Activated CD8-positive, alpha-beta memory T cell treated with anti-CD3 and anti-CD28 coated beads, Interleukin-2, amount 10 ng/mL, durations not matched to agents 7 days and 5 days (primary cell): ENCODE measurements at regions not wholly inside any gene's neighbourhood (a gene's known extent, or its start where the extent isn't known, plus 50 kb on each side); places are given as distances from the start of the nearest gene placed in this dataset.

ENCODE experiments used
- ATAC-seq: fragments of 150-1000 bp; cut with Tn5 transposase; one replicate; pipeline ENCODE4 v1.10.0; 2021; ENCODE audit warnings: moderate library complexity
- CTCF ChIA-PET: fragments of 350-600 bp; sonication (Branson Sonifier 250); formaldehyde crosslinking; loops from one replicate; lab custom pipeline; 2021; ENCODE audit warnings: antibody characterized with exemption; lab: Charles Lee
- DNase-seq: peaks from one replicate; pipeline ENCODE4 v3.0.0-alpha.2; 2020
- H3K27ac Mint-ChIP-seq: one replicate; pipeline ENCODE4 v1.8.0; 2021; ENCODE audit warnings: mild to moderate bottlenecking, mixed read lengths
- H3K27me3 Mint-ChIP-seq: one replicate; pipeline ENCODE4 v1.8.0; 2021; ENCODE audit warnings: mixed read lengths
- H3K36me3 Mint-ChIP-seq: one replicate; pipeline ENCODE4 v1.8.0; 2021; ENCODE audit warnings: mild to moderate bottlenecking, mixed read lengths
- H3K4me1 Mint-ChIP-seq: one replicate; pipeline ENCODE4 v1.8.0; 2021; ENCODE audit warnings: mixed read lengths
- H3K4me3 Mint-ChIP-seq: one replicate; pipeline ENCODE4 v1.8.0; 2021; ENCODE audit warnings: mild to moderate bottlenecking, moderate library complexity, mixed read lengths
- H3K9me3 Mint-ChIP-seq: one replicate; pipeline ENCODE4 v1.8.0; 2022; ENCODE audit warnings: low read depth, mixed read lengths

GRCh38 chr4:156362581-156362980 is 408.9 kb upstream of the CTSO start:
- CTCF ChIA-PET: no interaction called here
- no peaks in the 10 kb centered on the region for H3K36me3 Mint-ChIP-seq
- no peaks in the 10 kb centered on the region for H3K27me3 Mint-ChIP-seq
- no peak overlapping the region for H3K4me3 Mint-ChIP-seq
- DNase-seq: no peak
- ATAC-seq: no peak
- no peaks in the 10 kb centered on the region for H3K4me1 Mint-ChIP-seq
- H3K27ac Mint-ChIP-seq: no peak overlapping the region
- peaks cover 8% of the 10 kb centered on the region for H3K9me3 Mint-ChIP-seq

GRCh38 chr4:156347412-156348075 is 393.9 kb upstream of the CTSO start:
- Mint-ChIP-seq H3K4me3 (no peak overlapping the region), H3K27ac (no peak overlapping the region), H3K4me1 (no peaks in the 10 kb centered on the region), H3K9me3 (no peaks in the 10 kb centered on the region), H3K27me3 (no peaks in the 10 kb centered on the region), H3K36me3 (no peaks in the 10 kb centered on the region)
- CTCF ChIA-PET: no interaction called here
- ATAC-seq (no peak), DNase-seq (no peak)

- CTCF ChIA-PET: no interaction called here
- H3K36me3 Mint-ChIP-seq: no peaks in the 10 kb centered on the region
- H3K27me3 Mint-ChIP-seq: no peaks in the 10 kb centered on the region
- ATAC-seq (no peak), DNase-seq (no peak)
- H3K27ac Mint-ChIP-seq: no peak overlapping the region
- no peak overlapping the region for H3K4me3 Mint-ChIP-seq
- no peaks in the 10 kb centered on the region for H3K9me3 Mint-ChIP-seq
- no peaks in the 10 kb centered on the region for H3K4me1 Mint-ChIP-seq
Observed at GRCh38 chr4:156346959-156347385, 393.3 kb upstream of the CTSO start.

GRCh38 chr4:156344397-156344796 is 390.7 kb upstream of the CTSO start:
- Mint-ChIP-seq H3K9me3 (no peaks in the 10 kb centered on the region), H3K4me1 (no peaks in the 10 kb centered on the region)
- CTCF ChIA-PET: no interaction called here

GRCh38 chr4:156336511-156336910 is 382.8 kb upstream of the CTSO start:
- no peak for DNase-seq
- no peaks in the 10 kb centered on the region for H3K4me1 Mint-ChIP-seq
- no peak overlapping the region for H3K4me3 Mint-ChIP-seq
- H3K27me3 Mint-ChIP-seq: no peaks in the 10 kb centered on the region
- H3K9me3 Mint-ChIP-seq: peaks cover 2% of the 10 kb centered on the region
- no peak overlapping the region for H3K27ac Mint-ChIP-seq
- CTCF ChIA-PET: no interaction called here
- ATAC-seq: no peak
- H3K36me3 Mint-ChIP-seq: no peaks in the 10 kb centered on the region

More at GRCh38 chr4:156344397-156344796, 390.7 kb upstream of the CTSO start:
- DNase-seq (no peak), ATAC-seq (no peak)
- Mint-ChIP-seq H3K36me3 (no peaks in the 10 kb centered on the region), H3K4me3 (no peak overlapping the region), H3K27me3 (no peaks in the 10 kb centered on the region), H3K27ac (no peak overlapping the region)

GRCh38 chr4:156335721-156336120 is 382.1 kb upstream of the CTSO start:
- peaks cover 2% of the 10 kb centered on the region for H3K9me3 Mint-ChIP-seq
- no peak overlapping the region for H3K4me3 Mint-ChIP-seq
- CTCF ChIA-PET: no interaction called here

GRCh38 chr4:156330436-156331031 is 376.9 kb upstream of the CTSO start:
- Mint-ChIP-seq H3K36me3 (no peaks in the 10 kb centered on the region), H3K9me3 (no peaks in the 10 kb centered on the region), H3K4me3 (no peak overlapping the region), H3K27ac (no peak overlapping the region), H3K4me1 (no peaks in the 10 kb centered on the region), H3K27me3 (no peaks in the 10 kb centered on the region)
- CTCF ChIA-PET: no interaction called here
- ATAC-seq (no peak), DNase-seq (no peak)

More at GRCh38 chr4:156335721-156336120, 382.1 kb upstream of the CTSO start:
- no peak for ATAC-seq
- Mint-ChIP-seq H3K27ac (no peak overlapping the region), H3K36me3 (no peaks in the 10 kb centered on the region), H3K27me3 (no peaks in the 10 kb centered on the region), H3K4me1 (no peaks in the 10 kb centered on the region)
- DNase-seq: no peak

GRCh38 chr4:156329779-156330178 is 376.1 kb upstream of the CTSO start:
- CTCF ChIA-PET: no interaction called here
- no peak for DNase-seq
- H3K9me3 Mint-ChIP-seq: no peaks in the 10 kb centered on the region
- no peaks in the 10 kb centered on the region for H3K4me1 Mint-ChIP-seq
- no peak overlapping the region for H3K4me3 Mint-ChIP-seq
- ATAC-seq: no peak
- no peak overlapping the region for H3K27ac Mint-ChIP-seq
- H3K36me3 Mint-ChIP-seq: no peaks in the 10 kb centered on the region
- H3K27me3 Mint-ChIP-seq: no peaks in the 10 kb centered on the region

GRCh38 chr4:156328882-156329281 is 375.2 kb upstream of the CTSO start:
- ATAC-seq (no peak), DNase-seq (no peak)
- no peaks in the 10 kb centered on the region for H3K36me3 Mint-ChIP-seq
- H3K4me1 Mint-ChIP-seq: no peaks in the 10 kb centered on the region
- CTCF ChIA-PET: no interaction called here
- no peaks in the 10 kb centered on the region for H3K27me3 Mint-ChIP-seq
- H3K27ac Mint-ChIP-seq: no peak overlapping the region
- H3K9me3 Mint-ChIP-seq: no peaks in the 10 kb centered on the region
- no peak overlapping the region for H3K4me3 Mint-ChIP-seq

GRCh38 chr4:156326246-156326645 is 372.6 kb upstream of the CTSO start:
- CTCF ChIA-PET: no interaction called here
- ATAC-seq: no peak

GRCh38 chr4:156322592-156322991 is 368.9 kb upstream of the CTSO start:
- Mint-ChIP-seq H3K27me3 (no peaks in the 10 kb centered on the region), H3K4me1 (no peaks in the 10 kb centered on the region), H3K36me3 (no peaks in the 10 kb centered on the region), H3K9me3 (peaks cover 1% of the 10 kb centered on the region), H3K27ac (no peak overlapping the region), H3K4me3 (no peak overlapping the region)
- no peak for DNase-seq
- no peak for ATAC-seq
- CTCF ChIA-PET: no interaction called here

More at GRCh38 chr4:156326246-156326645, 372.6 kb upstream of the CTSO start:
- H3K4me3 Mint-ChIP-seq: no peak overlapping the region
- H3K4me1 Mint-ChIP-seq: no peaks in the 10 kb centered on the region
- no peak for DNase-seq
- H3K9me3 Mint-ChIP-seq: peaks cover 1% of the 10 kb centered on the region
- H3K27me3 Mint-ChIP-seq: no peaks in the 10 kb centered on the region
- H3K36me3 Mint-ChIP-seq: no peaks in the 10 kb centered on the region
- H3K27ac Mint-ChIP-seq: no peak overlapping the region

- Mint-ChIP-seq H3K27me3 (no peaks in the 10 kb centered on the region), H3K9me3 (peaks cover 4% of the 10 kb centered on the region), H3K4me1 (no peaks in the 10 kb centered on the region), H3K4me3 (no peak overlapping the region), H3K36me3 (no peaks in the 10 kb centered on the region), H3K27ac (no peak overlapping the region)
- ATAC-seq (no peak), DNase-seq (no peak)
- CTCF ChIA-PET: no interaction called here
Observed at GRCh38 chr4:156321203-156321602, 367.5 kb upstream of the CTSO start.

GRCh38 chr4:156313497-156313896 is 359.8 kb upstream of the CTSO start:
- H3K27ac Mint-ChIP-seq: no peak overlapping the region
- no peaks in the 10 kb centered on the region for H3K4me1 Mint-ChIP-seq
- DNase-seq: no peak
- H3K4me3 Mint-ChIP-seq: no peak overlapping the region
- H3K27me3 Mint-ChIP-seq: no peaks in the 10 kb centered on the region
- H3K9me3 Mint-ChIP-seq: peaks cover 5% of the 10 kb centered on the region
- CTCF ChIA-PET: no interaction called here
- no peaks in the 10 kb centered on the region for H3K36me3 Mint-ChIP-seq
- no peak for ATAC-seq

GRCh38 chr4:156312261-156312847 is 358.7 kb upstream of the CTSO start:
- no peaks in the 10 kb centered on the region for H3K36me3 Mint-ChIP-seq
- no peaks in the 10 kb centered on the region for H3K4me1 Mint-ChIP-seq
- DNase-seq: no peak
- no peak for ATAC-seq
- CTCF ChIA-PET: no interaction called here
- no peak overlapping the region for H3K27ac Mint-ChIP-seq
- no peak overlapping the region for H3K4me3 Mint-ChIP-seq
- no peaks in the 10 kb centered on the region for H3K27me3 Mint-ChIP-seq
- peaks cover 3% of the 10 kb centered on the region for H3K9me3 Mint-ChIP-seq
